GM23248 (cell line): ENCODE measurements at regions not wholly inside any gene's neighbourhood (a gene's known extent, or its start where the extent isn't known, plus 50 kb on each side); places are given as distances from the start of the nearest gene placed in this dataset.

Experiments
- EZH2 ChIP-seq: fragments of 200-600 bp; sonication (generic); IDR thresholded peaks from 2 replicates; pipeline ENCODE4 v1.6.1; 2018; ENCODE audit warnings: antibody characterized with exemption, mild to moderate bottlenecking; ENCODE audit not compliant: insufficient read depth, poor library complexity, severe bottlenecking
- EZH2phosphoT487 ChIP-seq: fragments of 200-600 bp; sonication (generic); IDR thresholded peaks from 2 replicates; pipeline ENCODE4 v1.6.1; 2018; ENCODE audit warnings: antibody characterized with exemption, moderate library complexity, mild to moderate bottlenecking, low read depth; ENCODE audit not compliant: insufficient read depth

DNA sequence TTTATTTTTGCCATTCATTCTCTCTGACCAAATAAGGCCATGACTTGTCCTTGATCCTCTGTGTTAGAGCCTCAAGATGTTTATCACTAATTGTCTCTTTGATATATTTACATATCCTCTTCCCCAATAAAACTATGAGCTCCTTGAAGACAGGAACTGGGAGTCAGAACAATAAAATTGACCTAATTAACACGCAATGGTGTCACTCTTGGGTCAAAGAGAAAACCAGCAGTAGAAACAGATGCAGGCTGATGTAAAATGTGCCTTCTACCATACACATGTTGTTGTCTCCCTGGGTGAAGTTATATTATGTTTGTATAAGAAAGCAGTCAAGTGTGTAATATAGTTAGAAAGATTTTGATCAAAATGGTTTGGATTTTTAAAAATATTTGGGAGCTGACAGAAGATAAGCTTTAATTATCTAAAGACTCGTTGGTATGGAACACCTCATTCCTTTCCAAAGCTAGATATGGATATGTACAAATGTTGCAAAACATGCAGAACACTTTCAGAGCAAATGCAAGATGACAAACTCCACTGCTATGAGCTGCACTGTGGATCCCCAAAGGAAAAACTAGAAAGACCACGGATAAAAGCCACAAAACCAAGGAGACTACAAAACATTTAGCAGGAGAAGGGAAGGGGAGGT, 109.7 kb upstream of the STMND1 start:
- TF ChIP-seq EZH2 (no peak), EZH2phosphoT487 (no peak)
